ENCODE measurements at regions not wholly inside any gene's neighbourhood (a gene's known extent, or its start where the extent isn't known, plus 50 kb on each side); places are given as distances from the start of the nearest gene placed in this dataset.

DNA sequence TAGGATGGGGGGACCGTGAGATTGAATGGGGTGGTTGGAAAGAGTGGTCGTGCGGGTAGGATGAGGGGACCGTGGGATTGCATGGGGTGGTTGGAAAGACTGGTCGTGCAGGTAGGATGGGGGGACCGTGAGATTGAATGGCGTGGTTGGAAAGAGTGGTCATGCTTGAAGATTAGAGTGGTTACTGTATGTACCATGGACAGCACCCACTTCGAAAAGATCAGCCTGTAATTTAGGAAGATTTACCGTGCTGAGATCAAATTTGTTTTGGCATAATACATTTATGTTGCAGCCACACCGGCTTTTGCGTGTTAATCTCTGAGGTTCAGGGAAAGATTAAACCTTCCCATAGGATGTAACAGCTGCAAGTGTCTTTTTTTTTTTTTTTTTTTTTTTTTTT, 495.2 kb upstream of the ADARB2 start:
- WGBS, 2 donors (ENCODE audit: low coverage in 1 of 2), result 70 to 74% methylated on average over 8 to 11 of the region's 11 CpGs
- Histone ChIP-seq H3K27me3 (no peaks in the 10 kb centered on the region), H3K4me1 (no peaks in the 10 kb centered on the region), H3K4me3 (no peak overlapping the region), H3K27ac (no peak overlapping the region), H3K9me3 (peaks cover 0 to 4% (median 0%) of the 10 kb centered on the region in 3 donors), H3K36me3 (no peaks in the 10 kb centered on the region)
- TF ChIP-seq POLR2AphosphoS5 (IDR thresholded peaks at IDR 0.05), result no peak
- TF ChIP-seq EP300 (IDR thresholded peaks at IDR 0.05), result no peak
- TF ChIP-seq POLR2A (IDR thresholded peaks at IDR 0.05), result no peak
- TF ChIP-seq, protein P1, sequence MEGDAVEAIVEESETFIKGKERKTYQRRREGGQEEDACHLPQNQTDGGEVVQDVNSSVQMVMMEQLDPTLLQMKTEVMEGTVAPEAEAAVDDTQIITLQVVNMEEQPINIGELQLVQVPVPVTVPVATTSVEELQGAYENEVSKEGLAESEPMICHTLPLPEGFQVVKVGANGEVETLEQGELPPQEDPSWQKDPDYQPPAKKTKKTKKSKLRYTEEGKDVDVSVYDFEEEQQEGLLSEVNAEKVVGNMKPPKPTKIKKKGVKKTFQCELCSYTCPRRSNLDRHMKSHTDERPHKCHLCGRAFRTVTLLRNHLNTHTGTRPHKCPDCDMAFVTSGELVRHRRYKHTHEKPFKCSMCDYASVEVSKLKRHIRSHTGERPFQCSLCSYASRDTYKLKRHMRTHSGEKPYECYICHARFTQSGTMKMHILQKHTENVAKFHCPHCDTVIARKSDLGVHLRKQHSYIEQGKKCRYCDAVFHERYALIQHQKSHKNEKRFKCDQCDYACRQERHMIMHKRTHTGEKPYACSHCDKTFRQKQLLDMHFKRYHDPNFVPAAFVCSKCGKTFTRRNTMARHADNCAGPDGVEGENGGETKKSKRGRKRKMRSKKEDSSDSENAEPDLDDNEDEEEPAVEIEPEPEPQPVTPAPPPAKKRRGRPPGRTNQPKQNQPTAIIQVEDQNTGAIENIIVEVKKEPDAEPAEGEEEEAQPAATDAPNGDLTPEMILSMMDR (IDR thresholded peaks at IDR 0.05), result no peak
- ATAC-seq, result no peak

DNA sequence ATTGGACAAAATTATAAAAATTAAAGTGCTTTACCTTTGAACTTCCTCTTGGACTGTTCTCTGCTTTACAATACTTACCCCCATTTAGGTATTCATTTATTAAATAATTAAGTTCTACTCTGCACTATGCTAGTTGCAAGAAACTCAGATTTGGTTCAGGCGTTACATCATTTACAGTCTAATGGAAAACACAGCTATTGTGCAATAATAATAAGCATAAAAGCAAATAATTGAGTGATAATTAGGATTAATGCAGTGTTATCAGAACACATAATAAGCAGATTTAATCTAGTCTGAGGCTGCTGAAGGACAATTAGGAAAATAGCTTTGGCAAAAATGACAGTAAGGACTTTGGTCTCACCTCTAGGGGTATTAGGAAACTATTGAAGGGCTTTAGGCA, 493.2 kb upstream of the ADARB2 start:
- TF ChIP-seq, protein P1 (IDR thresholded peaks at IDR 0.05), result no peak
- TF ChIP-seq EP300 (IDR thresholded peaks at IDR 0.05), result no peak
- TF ChIP-seq POLR2A (IDR thresholded peaks at IDR 0.05), result no peak
- TF ChIP-seq POLR2AphosphoS5 (IDR thresholded peaks at IDR 0.05), result no peak
- H3K4me1 ChIP-seq, result no peaks in the 10 kb centered on the region
- WGBS, 2 donors (ENCODE audit: low coverage in 1 of 2), result 73 to 91% methylated on average over 1 of the region's 1 CpG
- no peaks in the 10 kb centered on the region for H3K36me3 ChIP-seq
- H3K27me3 ChIP-seq, result peaks cover 5% of the 10 kb centered on the region
- ATAC-seq, result no peak
- no peak overlapping the region for H3K4me3 ChIP-seq
- no peak overlapping the region for H3K27ac ChIP-seq
- peaks cover 0 to 4% (median 0%) of the 10 kb centered on the region in 3 donors for H3K9me3 ChIP-seq

DNA sequence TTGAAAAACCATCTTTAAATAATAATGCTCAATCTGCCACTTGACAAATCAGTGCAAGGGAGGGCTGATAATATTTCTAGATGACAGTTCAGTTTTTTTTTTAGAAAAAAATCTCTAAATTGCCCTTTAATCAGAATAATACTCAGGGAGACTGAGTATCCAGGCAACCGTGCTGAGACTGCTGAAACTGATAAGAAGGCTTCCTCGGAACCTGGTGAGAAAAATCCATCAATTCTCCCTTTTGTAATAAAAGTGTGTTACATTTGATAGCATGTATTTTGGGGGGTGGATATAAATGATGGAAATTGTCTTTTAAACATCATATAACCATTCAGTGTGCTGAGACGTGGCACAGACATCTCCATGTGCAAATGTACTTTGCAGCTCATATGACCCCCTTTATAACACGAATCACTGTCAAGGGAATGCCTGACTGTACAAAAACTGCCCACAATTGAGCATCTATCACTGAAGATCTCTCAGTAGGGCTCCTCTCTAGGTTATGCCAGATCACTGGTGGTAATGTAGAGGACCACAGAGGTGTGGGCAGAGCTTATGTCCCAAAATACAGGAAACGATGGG, 491.1 kb upstream of the ADARB2 start:
- Histone ChIP-seq H3K4me3 (no peak overlapping the region), H3K4me1 (no peaks in the 10 kb centered on the region), H3K27me3 (peaks cover 15% of the 10 kb centered on the region), H3K27ac (no peak overlapping the region), H3K9me3 (no peaks in the 10 kb centered on the region), H3K36me3 (no peaks in the 10 kb centered on the region)
- ATAC-seq, result no peak
- 55 to 60% methylated on average over 4 to 5 of the region's 5 CpGs for WGBS, 2 donors (ENCODE audit: low coverage in 1 of 2)
- TF ChIP-seq, protein P1 (IDR thresholded peaks at IDR 0.05), result no peak
- TF ChIP-seq POLR2A (IDR thresholded peaks at IDR 0.05) (no peak), POLR2AphosphoS5 (IDR thresholded peaks at IDR 0.05) (no peak), EP300 (IDR thresholded peaks at IDR 0.05) (no peak)

DNA sequence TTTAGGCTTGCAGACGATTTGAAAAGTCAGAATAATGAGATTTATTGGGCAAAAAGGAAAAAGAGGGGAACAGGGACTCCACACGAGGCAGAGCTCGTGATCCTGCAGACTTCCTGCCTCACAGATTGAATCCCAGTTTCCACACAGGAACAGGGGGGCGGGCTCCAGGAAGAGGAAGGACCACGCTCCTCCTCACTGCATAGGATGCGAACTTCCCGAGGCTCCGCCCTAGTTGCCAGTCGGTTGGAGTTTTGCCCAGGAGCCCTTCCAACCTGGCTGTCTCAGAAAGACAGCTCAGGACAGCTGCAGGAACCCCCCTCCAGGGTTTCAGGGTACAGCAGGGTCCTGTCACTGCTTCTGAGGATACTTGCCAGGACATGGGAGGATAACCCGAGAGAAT, 488.3 kb upstream of the ADARB2 start:
- no peak for TF ChIP-seq EP300 (IDR thresholded peaks at IDR 0.05)
- TF ChIP-seq, protein P1 (IDR thresholded peaks at IDR 0.05), result no peak
- no peak for TF ChIP-seq POLR2A (IDR thresholded peaks at IDR 0.05)
- no peak for TF ChIP-seq POLR2AphosphoS5 (IDR thresholded peaks at IDR 0.05)
- H3K9me3 ChIP-seq, result no peaks in the 10 kb centered on the region
- H3K36me3 ChIP-seq, result no peaks in the 10 kb centered on the region
- H3K4me3 ChIP-seq, result no peak overlapping the region
- WGBS, 2 donors (ENCODE audit: low coverage in 1 of 2), result 62 to 66% methylated on average over 3 to 6 of the region's 10 CpGs
- no peaks in the 10 kb centered on the region for H3K4me1 ChIP-seq
- ATAC-seq, result no peak
- H3K27ac ChIP-seq, result no peak overlapping the region
- H3K27me3 ChIP-seq, result peaks cover 15% of the 10 kb centered on the region

DNA sequence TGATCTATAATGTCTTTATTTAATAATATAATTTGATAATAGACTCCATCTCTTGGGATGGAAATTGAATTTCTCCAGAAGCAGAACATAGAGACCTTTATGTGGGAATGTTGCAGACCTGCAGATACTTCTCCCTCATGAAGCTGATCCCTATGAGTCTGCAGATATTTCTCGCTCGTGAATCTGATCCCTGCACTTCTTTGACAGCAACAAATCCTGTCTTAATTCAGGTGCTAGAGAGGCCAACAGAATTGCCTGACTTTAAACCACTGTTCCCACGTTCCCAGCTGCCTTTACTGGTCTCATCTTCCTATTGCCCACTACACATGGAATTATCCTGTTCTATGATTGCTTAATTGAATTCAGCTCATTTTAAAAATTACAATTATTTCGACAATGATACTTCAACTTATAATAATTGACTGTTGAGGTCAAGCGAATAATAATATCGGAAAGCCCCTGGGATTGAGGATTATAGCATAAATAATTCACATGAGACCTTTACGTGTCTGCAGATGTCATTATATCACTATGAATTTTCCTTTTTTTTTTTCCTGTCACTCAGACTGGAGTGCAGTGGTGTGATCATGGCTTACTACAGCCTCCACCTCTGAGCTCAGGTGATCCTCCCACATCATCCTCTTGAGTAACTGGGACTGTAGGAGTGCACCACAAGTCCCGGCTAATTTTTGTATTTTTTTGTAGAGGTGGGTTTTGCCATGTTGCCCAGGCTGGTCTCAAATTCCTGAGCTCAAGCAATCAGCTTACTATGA, 486.4 kb upstream of the ADARB2 start:
- no peaks in the 10 kb centered on the region for H3K36me3 ChIP-seq
- H3K27me3 ChIP-seq, result peaks cover 15% of the 10 kb centered on the region
- H3K27ac ChIP-seq, result no peak overlapping the region
- no peak for ATAC-seq
- H3K9me3 ChIP-seq, result no peaks in the 10 kb centered on the region
- TF ChIP-seq POLR2AphosphoS5 (IDR thresholded peaks at IDR 0.05) (no peak), POLR2A (IDR thresholded peaks at IDR 0.05) (no peak), EP300 (IDR thresholded peaks at IDR 0.05) (no peak)
- TF ChIP-seq, protein P1 (IDR thresholded peaks at IDR 0.05), result no peak
- H3K4me1 ChIP-seq, result no peaks in the 10 kb centered on the region
- WGBS, 2 donors (ENCODE audit: low coverage in 1 of 2), result 78 to 83% methylated on average over 8 of the region's 8 CpGs
- no peak overlapping the region for H3K4me3 ChIP-seq
